ENCODE measurements at regions not wholly inside any gene's neighbourhood (a gene's known extent, or its start where the extent isn't known, plus 50 kb on each side); places are given as distances from the start of the nearest gene placed in this dataset.
"Not testable (repeated sequence)": the region's sequence is repeated elsewhere in the genome, so short reads cannot be mapped to it uniquely, and the experiment has no call there.

GRCh38 chrX:114037515-114037914 lies 546.4 kb upstream of the HTR2C start:
- H3K4me3 ChIP-seq (ENCODE audit: low read depth, low read length) = no peak overlapping the region
- TF ChIP-seq CTCF (IDR thresholded peaks at IDR 0.05; ENCODE audit: insufficient read depth, low read depth, low read length) = no peak
- no peak for DNase-seq (ENCODE audit: low read depth)

- DNase-seq (ENCODE audit: low read depth) = no peak
- no peak for TF ChIP-seq CTCF (IDR thresholded peaks at IDR 0.05; ENCODE audit: insufficient read depth, low read depth, low read length)
- no peak overlapping the region for H3K4me3 ChIP-seq (ENCODE audit: low read depth, low read length)
Measured at GRCh38 chrX:114028907-114029662, 554.8 kb upstream of the HTR2C start.

- no peak for DNase-seq (ENCODE audit: low read depth)
- no peak for TF ChIP-seq CTCF (IDR thresholded peaks at IDR 0.05; ENCODE audit: insufficient read depth, low read depth, low read length)
- no peak overlapping the region for H3K4me3 ChIP-seq (ENCODE audit: low read depth, low read length)
Measured at GRCh38 chrX:114017086-114017485, 566.8 kb upstream of the HTR2C start.

GRCh38 chrX:114015966-114016365 lies 567.9 kb upstream of the HTR2C start:
- TF ChIP-seq CTCF (IDR thresholded peaks at IDR 0.05; ENCODE audit: insufficient read depth, low read depth, low read length) = no peak
- DNase-seq (ENCODE audit: low read depth) = no peak
- no peak overlapping the region for H3K4me3 ChIP-seq (ENCODE audit: low read depth, low read length)

- no peak for DNase-seq (ENCODE audit: low read depth)
- no peak overlapping the region for H3K4me3 ChIP-seq (ENCODE audit: low read depth, low read length)
- no peak for TF ChIP-seq CTCF (IDR thresholded peaks at IDR 0.05; ENCODE audit: insufficient read depth, low read depth, low read length)
Measured at GRCh38 chrX:114006664-114007063, 577.2 kb upstream of the HTR2C start.

GRCh38 chrX:113996781-113997180 lies 587.1 kb upstream of the HTR2C start:
- DNase-seq (ENCODE audit: low read depth) = no peak
- TF ChIP-seq CTCF (IDR thresholded peaks at IDR 0.05; ENCODE audit: insufficient read depth, low read depth, low read length) = no peak
- no peak overlapping the region for H3K4me3 ChIP-seq (ENCODE audit: low read depth, low read length)

GRCh38 chrX:113991720-113992119 lies 592.2 kb upstream of the HTR2C start:
- not testable (repeated sequence) for DNase-seq (ENCODE audit: low read depth); H3K4me3 ChIP-seq (ENCODE audit: low read depth, low read length)

- H3K4me3 ChIP-seq (ENCODE audit: low read depth, low read length); DNase-seq (ENCODE audit: low read depth): not testable (repeated sequence)
Measured at GRCh38 chrX:113990669-113991068, 593.2 kb upstream of the HTR2C start.

GRCh38 chrX:113988315-113988935 lies 595.5 kb upstream of the HTR2C start:
- not testable (repeated sequence) for DNase-seq (ENCODE audit: low read depth); H3K4me3 ChIP-seq (ENCODE audit: low read depth, low read length)
